CD14-positive monocyte (primary cell): ENCODE measurements at regions not wholly inside any gene's neighbourhood (a gene's known extent, or its start where the extent isn't known, plus 50 kb on each side); places are given as distances from the start of the nearest gene placed in this dataset.

Source experiments
- DNase-seq, 3 donors: peaks; one replicate each; pipeline ENCODE4 v3.0.0-alpha.2; 2011 to 2022
- H2AFZ ChIP-seq: 2 replicates; pipeline ENCODE4 v1.6.0; 2012; ENCODE audit warnings: mild to moderate bottlenecking, low read depth, low read length, inconsistent platforms; ENCODE audit not compliant: insufficient read depth, poor library complexity, severe bottlenecking
- H3K27ac ChIP-seq, 2 donors: 1 replicate in 1 of 2; 2 replicates in 1 of 2; pipeline ENCODE4 v1.5.1; 2012 to 2013; ENCODE audit warnings: low read length in 2 of 2, control low read depth in 1 of 2, inconsistent platforms in 1 of 2, low read depth in 1 of 2, mild to moderate bottlenecking in 1 of 2
- H3K27me3 ChIP-seq, 2 donors: one replicate each; pipeline versions ENCODE4 v1.6.0 to v1.6.1; 2011 to 2013; ENCODE audit warnings: low read length in 2 of 2; ENCODE audit not compliant: control insufficient read depth in 2 of 2, insufficient read depth in 2 of 2
- H3K36me3 ChIP-seq, 2 donors: replicated peaks in 1 of 2; 1 replicate in 1 of 2; 2 replicates in 1 of 2; pipeline versions ENCODE4 v1.5.1 to v1.6.1; 2012 to 2013; ENCODE audit warnings: low read length in 2 of 2, control low read depth in 1 of 2, inconsistent platforms in 1 of 2, mild to moderate bottlenecking in 1 of 2; ENCODE audit not compliant: insufficient read depth in 2 of 2, control insufficient read depth in 1 of 2
- H3K4me1 ChIP-seq, 2 donors: 1 replicate in 1 of 2; 2 replicates in 1 of 2; pipeline versions ENCODE4 v1.5.1 to v1.6.1; 2012 to 2013; ENCODE audit warnings: low read length in 2 of 2, control low read depth in 1 of 2, inconsistent platforms in 1 of 2, mild to moderate bottlenecking in 1 of 2, moderate library complexity in 1 of 2; ENCODE audit not compliant: insufficient read depth in 2 of 2, control insufficient read depth in 1 of 2
- H3K4me2 ChIP-seq: replicated peaks from 2 replicates; pipeline ENCODE3; 2012; ENCODE audit warnings: low read length, moderate library complexity, mild to moderate bottlenecking; ENCODE audit not compliant: poor library complexity, severe bottlenecking; ENCODE audit errors: extremely low read depth
- H3K4me3 ChIP-seq, 3 experiments: fragments of 200-600 bp in 1 of 3; sonication (generic) in 1 of 3; replicated peaks in 1 of 3; 1 replicate in 2 of 3; 2 replicates in 1 of 3; pipeline ENCODE4 v1.5.1; 2011 to 2013; ENCODE audit warnings: low read length in 3 of 3, mild to moderate bottlenecking in 3 of 3, control low read depth in 2 of 3, low read depth in 2 of 3, inconsistent platforms in 1 of 3, moderate library complexity in 1 of 3
- H3K79me2 ChIP-seq: 2 replicates; pipeline ENCODE4 v1.6.0; 2012; ENCODE audit warnings: mild to moderate bottlenecking, control low read depth, inconsistent platforms, low read length, moderate library complexity; ENCODE audit not compliant: insufficient read depth
- H3K9ac ChIP-seq: 2 replicates; pipeline ENCODE4 v1.6.0; 2017; ENCODE audit warnings: low read length, mild to moderate bottlenecking; ENCODE audit not compliant: insufficient read depth, poor library complexity, severe bottlenecking
- H3K9me3 ChIP-seq, 2 donors: replicated peaks in 1 of 2; 1 replicate in 1 of 2; 2 replicates in 1 of 2; pipeline versions ENCODE4 v1.5.1 to v1.6.1; 2012 to 2013; ENCODE audit warnings: low read length in 2 of 2, control low read depth in 1 of 2; ENCODE audit not compliant: control insufficient read depth in 1 of 2, insufficient read depth in 1 of 2
- H4K20me1 ChIP-seq: 2 replicates; pipeline ENCODE4 v1.6.0; 2012; ENCODE audit warnings: mild to moderate bottlenecking, low read length, control low read depth, moderate library complexity; ENCODE audit not compliant: insufficient read depth
- H3K27ac Mint-ChIP-seq, 7 donors: one replicate each; pipeline ENCODE4 v1.8.0; 2020; ENCODE audit warnings: mild to moderate bottlenecking in 7 of 7, mixed read lengths in 7 of 7, moderate library complexity in 6 of 7, inconsistent platforms in 2 of 7
- H3K27me3 Mint-ChIP-seq, 3 donors: one replicate each; pipeline ENCODE4 v1.8.0; 2021 to 2022; ENCODE audit warnings: low read depth in 3 of 3, mild to moderate bottlenecking in 3 of 3, mixed read lengths in 3 of 3, moderate library complexity in 3 of 3, inconsistent platforms in 1 of 3
- H3K36me3 Mint-ChIP-seq, 2 donors: one replicate each; pipeline ENCODE4 v1.8.0; 2020; ENCODE audit warnings: mixed read lengths in 2 of 2, inconsistent platforms in 1 of 2, mild to moderate bottlenecking in 1 of 2
- H3K4me1 Mint-ChIP-seq: one replicate; pipeline ENCODE4 v1.8.0; 2020; ENCODE audit warnings: mild to moderate bottlenecking, mixed read lengths
- H3K4me3 Mint-ChIP-seq, 2 donors: one replicate each; pipeline ENCODE4 v1.8.0; 2020; ENCODE audit warnings: mild to moderate bottlenecking in 2 of 2, mixed read lengths in 2 of 2, moderate library complexity in 1 of 2
- H3K9me3 Mint-ChIP-seq, 7 donors: one replicate each; pipeline ENCODE4 v1.8.0; 2020 to 2022; ENCODE audit warnings: mixed read lengths in 7 of 7, mild to moderate bottlenecking in 6 of 7, moderate library complexity in 6 of 7, inconsistent platforms in 2 of 7
- CTCF ChIP-seq: fragments of 200-600 bp; IDR thresholded peaks from one replicate; pipeline ENCODE4 v1.8.0; 2022; ENCODE audit warnings: antibody characterized with exemption, mild to moderate bottlenecking
- WGBS: methylation state at CpG from one replicate; pipeline ENCODE4 v1.1.5; 2013; ENCODE audit warnings: missing lambda C conversion rate; ENCODE audit not compliant: insufficient coverage; 5-methylcytosine and 5-hydroxymethylcytosine counted together
- intact Hi-C, 2 donors: fragments of 100-400 bp; cut with micrococcal nuclease; formaldehyde crosslinking; loops; one replicate each; pipeline versions ENCODE4 v1.15.0 to v1.15.1; 2023

GRCh38 chr9:26171691-26172090, 493.4 kb upstream of the TUSC1 start:
- H2AFZ ChIP-seq = no peak overlapping the region
- no peaks in the 10 kb centered on the region for H3K27me3 ChIP-seq
- H3K4me1 Mint-ChIP-seq = no peaks in the 10 kb centered on the region
- H3K9ac ChIP-seq = no peak overlapping the region
- no CpG with 5 or more reads among the region's 2 CpGs for whole genome bisulfite sequencing
- H3K9me3 Mint-ChIP-seq = peaks cover 0 to 3% (median 0%) of the 10 kb centered on the region in 7 donors
- H3K36me3 ChIP-seq = no peaks in the 10 kb centered on the region
- no peak overlapping the region for H3K4me3 Mint-ChIP-seq
- H3K36me3 Mint-ChIP-seq = no peaks in the 10 kb centered on the region
- no peak overlapping the region for H3K27ac ChIP-seq
- no peak for DNase-seq
- no peaks in the 10 kb centered on the region for H3K9me3 ChIP-seq
- no peaks in the 10 kb centered on the region for H3K4me1 ChIP-seq
- TF ChIP-seq CTCF = no peak
- H3K27ac Mint-ChIP-seq = no peak overlapping the region
- no peaks in the 10 kb centered on the region for H3K79me2 ChIP-seq
- no peaks in the 10 kb centered on the region for H4K20me1 ChIP-seq
- H3K4me2 ChIP-seq = no peak overlapping the region
- no peaks in the 10 kb centered on the region for H3K27me3 Mint-ChIP-seq
- intact Hi-C loops = no loop called here
- no peak overlapping the region for H3K4me3 ChIP-seq

- H3K4me1 Mint-ChIP-seq = no peaks in the 10 kb centered on the region
- peaks cover 0 to under 1% of the 10 kb centered on the region in 2 donors for H3K9me3 ChIP-seq
- no peak overlapping the region for H3K9ac ChIP-seq
- H3K27ac Mint-ChIP-seq = no peak overlapping the region
- DNase-seq = no peak
- no peaks in the 10 kb centered on the region for H3K36me3 Mint-ChIP-seq
- H3K4me2 ChIP-seq = no peak overlapping the region
- no peaks in the 10 kb centered on the region for H3K36me3 ChIP-seq
- no peaks in the 10 kb centered on the region for H3K79me2 ChIP-seq
- H3K9me3 Mint-ChIP-seq = peaks cover 0 to 3% (median 2%) of the 10 kb centered on the region in 7 donors
- intact Hi-C loops = no loop called here
- no peaks in the 10 kb centered on the region for H4K20me1 ChIP-seq
- no peak overlapping the region for H3K4me3 Mint-ChIP-seq
- H3K27ac ChIP-seq = no peak overlapping the region
- no peaks in the 10 kb centered on the region for H3K27me3 ChIP-seq
- H3K27me3 Mint-ChIP-seq = no peaks in the 10 kb centered on the region
- no peaks in the 10 kb centered on the region for H3K4me1 ChIP-seq
- no peak overlapping the region for H3K4me3 ChIP-seq
- no peak overlapping the region for H2AFZ ChIP-seq
- no CpG with 5 or more reads among the region's 3 CpGs for WGBS
- TF ChIP-seq CTCF = no peak
Measured at GRCh38 chr9:26170190-26170589, 491.9 kb upstream of the TUSC1 start.
